MCF 10A (cell line): ENCODE measurements at regions not wholly inside any gene's neighbourhood (a gene's known extent, or its start where the extent isn't known, plus 50 kb on each side); places are given as distances from the start of the nearest gene placed in this dataset.

Source experiments
- BruUV-seq: library from RNA; stranded (reverse); fragments of 400-500 nt; replicated peaks from 2 replicates; lab custom pipeline; 2021; lab: Mats Ljungman, UMichigan
- CTCF ChIA-PET: fragments of 300-600 bp; sonication (Branson Sonifier 250); formaldehyde crosslinking; extraction: SDS; loops from one replicate; lab custom pipeline; 2021; ENCODE audit warnings: antibody characterized with exemption, inconsistent platforms; lab: Yijun Ruan, JAX
- POLR2A ChIA-PET: fragments of 300-600, 350-650 bp; sonication (Branson Sonifier 250); formaldehyde crosslinking; extraction: SDS; loops from one replicate; lab custom pipeline; 2020; ENCODE audit warnings: antibody characterized with exemption, inconsistent platforms; lab: Yijun Ruan, JAX
- DNase-seq: peaks from one replicate; pipeline ENCODE4 v3.0.0-alpha.2; 2018; ENCODE audit not compliant: unreplicated experiment
- H3K27ac Mint-ChIP-seq: one replicate; pipeline ENCODE4 v1.8.0; 2022; ENCODE audit warnings: mild to moderate bottlenecking, low read depth, mixed read lengths; ENCODE audit not compliant: unreplicated experiment
- H3K27me3 Mint-ChIP-seq: one replicate; pipeline ENCODE4 v1.8.0; 2022; ENCODE audit warnings: mixed read lengths; ENCODE audit not compliant: insufficient read depth, unreplicated experiment
- H3K36me3 Mint-ChIP-seq: one replicate; pipeline ENCODE4 v1.8.0; 2022; ENCODE audit warnings: mild to moderate bottlenecking, moderate library complexity, mixed read lengths; ENCODE audit not compliant: insufficient read depth, unreplicated experiment
- H3K4me1 Mint-ChIP-seq: one replicate; pipeline ENCODE4 v1.8.0; 2022; ENCODE audit warnings: mixed read lengths; ENCODE audit not compliant: insufficient read depth, unreplicated experiment
- H3K4me3 Mint-ChIP-seq: one replicate; pipeline ENCODE4 v1.8.0; 2022; ENCODE audit warnings: mild to moderate bottlenecking, moderate library complexity, mixed read lengths; ENCODE audit not compliant: unreplicated experiment
- H3K9me3 Mint-ChIP-seq: one replicate; pipeline ENCODE4 v1.8.0; 2022; ENCODE audit warnings: mixed read lengths; ENCODE audit not compliant: unreplicated experiment
- CTCF ChIP-seq: fragments of 200-600 bp; IDR thresholded peaks from one replicate; pipeline ENCODE4 v1.8.0; 2022; ENCODE audit warnings: antibody characterized with exemption, mild to moderate bottlenecking; ENCODE audit not compliant: unreplicated experiment
- intact Hi-C: fragments of 100-400 bp; cut with micrococcal nuclease; formaldehyde crosslinking; loops from 2 replicates; pipeline ENCODE4 v1.14.1; 2022

- ChIA-PET CTCF (no interaction called here), POLR2A (interaction anchor here (2.0 kb wide), 1 partner anchor 101 kb away, joined by 6 read pairs; the partner anchor contains the start of gene SMC2)
- H3K4me3 Mint-ChIP-seq, result no peak overlapping the region
- peak; percentile 14 for DNase-seq
- no peak overlapping the region for H3K27ac Mint-ChIP-seq
- H3K36me3 Mint-ChIP-seq, result no peaks in the 10 kb centered on the region
- H3K27me3 Mint-ChIP-seq, result no peaks in the 10 kb centered on the region
- no peak for TF ChIP-seq CTCF
- H3K9me3 Mint-ChIP-seq, result no peaks in the 10 kb centered on the region
- peaks cover 9% of the 10 kb centered on the region for H3K4me1 Mint-ChIP-seq
- intact Hi-C loops, result no loop called here
- no TSS peak for BruUV-seq
These were observed 101.0 kb upstream of the SMC2 start for GRCh38 chr9:103992938-103993579.

GRCh38 chr9:103997856-103998370 is 96.2 kb upstream of the SMC2 start:
- no peak for DNase-seq
- H3K9me3 Mint-ChIP-seq, result no peaks in the 10 kb centered on the region
- BruUV-seq, result no TSS peak
- H3K36me3 Mint-ChIP-seq, result no peaks in the 10 kb centered on the region
- peaks cover 2% of the 10 kb centered on the region for H3K4me1 Mint-ChIP-seq
- intact Hi-C loops, result no loop called here
- ChIA-PET POLR2A (no interaction called here), CTCF (no interaction called here)
- H3K27me3 Mint-ChIP-seq, result no peaks in the 10 kb centered on the region
- TF ChIP-seq CTCF, result no peak
- H3K27ac Mint-ChIP-seq, result no peak overlapping the region
- no peak overlapping the region for H3K4me3 Mint-ChIP-seq

GRCh38 chr9:103999375-104000062 is 94.6 kb upstream of the SMC2 start:
- CTCF ChIA-PET, result no interaction called here
- BruUV-seq, result no TSS peak
- POLR2A ChIA-PET, result no interaction called here
- no peaks in the 10 kb centered on the region for H3K4me1 Mint-ChIP-seq
- no peak overlapping the region for H3K4me3 Mint-ChIP-seq
- H3K27me3 Mint-ChIP-seq, result no peaks in the 10 kb centered on the region
- no peaks in the 10 kb centered on the region for H3K9me3 Mint-ChIP-seq
- intact Hi-C loops, result no loop called here
- no peak for DNase-seq
- no peaks in the 10 kb centered on the region for H3K36me3 Mint-ChIP-seq
- no peak overlapping the region for H3K27ac Mint-ChIP-seq
- no peak for TF ChIP-seq CTCF

GRCh38 chr9:104009826-104010225 is 84.3 kb upstream of the SMC2 start:
- H3K4me1 Mint-ChIP-seq, result peaks cover 6% of the 10 kb centered on the region
- BruUV-seq, result no TSS peak
- H3K27me3 Mint-ChIP-seq, result no peaks in the 10 kb centered on the region
- peak; percentile 58 for DNase-seq
- no peak for TF ChIP-seq CTCF
- ChIA-PET POLR2A (no interaction called here), CTCF (no interaction called here)
- no peak overlapping the region for H3K27ac Mint-ChIP-seq
- H3K36me3 Mint-ChIP-seq, result no peaks in the 10 kb centered on the region
- intact Hi-C loops, result no loop called here
- H3K9me3 Mint-ChIP-seq, result no peaks in the 10 kb centered on the region
- H3K4me3 Mint-ChIP-seq, result no peak overlapping the region
